ENCODE measurements at regions not wholly inside any gene's neighbourhood (a gene's known extent, or its start where the extent isn't known, plus 50 kb on each side); places are given as distances from the start of the nearest gene placed in this dataset.

DNA sequence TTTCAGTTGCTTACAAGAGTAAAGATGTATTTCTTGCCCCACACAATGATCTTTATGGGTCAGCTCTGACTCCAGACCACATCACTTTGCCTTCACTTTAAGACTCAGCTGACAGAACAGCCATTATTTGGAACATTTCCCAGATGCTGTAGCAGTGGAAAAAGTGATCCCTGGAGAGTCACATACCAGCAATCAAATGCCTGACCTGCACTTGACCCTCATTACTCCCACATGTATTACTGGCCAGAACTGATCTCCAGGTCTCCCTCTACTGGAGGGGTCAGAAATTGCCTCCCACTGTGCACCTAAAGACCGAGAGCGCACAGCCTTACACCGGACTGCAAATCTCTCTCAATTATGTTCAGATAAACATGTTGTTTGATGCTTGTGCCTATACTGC lies 88.6 kb upstream of the ZNF385D start:
- no peak overlapping the region for H3K27ac ChIP-seq
- TF ChIP-seq, protein P1, sequence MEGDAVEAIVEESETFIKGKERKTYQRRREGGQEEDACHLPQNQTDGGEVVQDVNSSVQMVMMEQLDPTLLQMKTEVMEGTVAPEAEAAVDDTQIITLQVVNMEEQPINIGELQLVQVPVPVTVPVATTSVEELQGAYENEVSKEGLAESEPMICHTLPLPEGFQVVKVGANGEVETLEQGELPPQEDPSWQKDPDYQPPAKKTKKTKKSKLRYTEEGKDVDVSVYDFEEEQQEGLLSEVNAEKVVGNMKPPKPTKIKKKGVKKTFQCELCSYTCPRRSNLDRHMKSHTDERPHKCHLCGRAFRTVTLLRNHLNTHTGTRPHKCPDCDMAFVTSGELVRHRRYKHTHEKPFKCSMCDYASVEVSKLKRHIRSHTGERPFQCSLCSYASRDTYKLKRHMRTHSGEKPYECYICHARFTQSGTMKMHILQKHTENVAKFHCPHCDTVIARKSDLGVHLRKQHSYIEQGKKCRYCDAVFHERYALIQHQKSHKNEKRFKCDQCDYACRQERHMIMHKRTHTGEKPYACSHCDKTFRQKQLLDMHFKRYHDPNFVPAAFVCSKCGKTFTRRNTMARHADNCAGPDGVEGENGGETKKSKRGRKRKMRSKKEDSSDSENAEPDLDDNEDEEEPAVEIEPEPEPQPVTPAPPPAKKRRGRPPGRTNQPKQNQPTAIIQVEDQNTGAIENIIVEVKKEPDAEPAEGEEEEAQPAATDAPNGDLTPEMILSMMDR (IDR thresholded peaks at IDR 0.05) = peak in 1 of 2 donors; percentile 16
- no peaks in the 10 kb centered on the region for H3K27me3 ChIP-seq
- H3K9me3 ChIP-seq = no peaks in the 10 kb centered on the region
- peak in 3 of 4 donors; percentile 29 to 70 (median 63) for DNase-seq
- peak; percentile 66 for ATAC-seq
- intact Hi-C loops (cut with DNase I) = no loop called here
- H3K4me1 ChIP-seq = no peaks in the 10 kb centered on the region
- H3K36me3 ChIP-seq = no peaks in the 10 kb centered on the region
- H3K4me3 ChIP-seq = no peak overlapping the region

DNA sequence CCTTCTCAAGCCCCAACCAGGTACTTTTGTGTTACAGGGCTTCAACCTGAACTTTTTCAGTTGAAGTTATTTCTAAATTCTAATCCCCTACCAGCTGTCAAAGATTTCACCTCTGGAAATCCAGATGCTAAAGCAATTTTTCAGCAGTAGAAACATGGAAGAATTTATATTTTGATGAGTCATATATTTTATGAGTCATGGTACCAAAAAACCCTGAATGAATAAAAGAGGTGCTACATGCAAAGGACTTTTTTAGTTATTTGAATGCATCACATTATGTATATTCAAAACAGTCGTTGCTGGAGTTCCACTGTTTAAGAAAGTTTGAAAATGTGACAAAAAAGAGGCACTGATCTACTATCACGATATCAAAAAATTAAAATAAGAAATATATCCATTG lies 96.0 kb upstream of the ZNF385D start:
- no peaks in the 10 kb centered on the region for H3K27me3 ChIP-seq
- H3K4me3 ChIP-seq = no peak overlapping the region
- DNase-seq = no peak
- H3K36me3 ChIP-seq = no peaks in the 10 kb centered on the region
- no peaks in the 10 kb centered on the region for H3K4me1 ChIP-seq
- ATAC-seq = no peak
- TF ChIP-seq, protein P1 (IDR thresholded peaks at IDR 0.05) = no peak
- H3K9me3 ChIP-seq = no peaks in the 10 kb centered on the region
- no peak overlapping the region for H3K27ac ChIP-seq
- intact Hi-C loops (cut with DNase I) = no loop called here

DNA sequence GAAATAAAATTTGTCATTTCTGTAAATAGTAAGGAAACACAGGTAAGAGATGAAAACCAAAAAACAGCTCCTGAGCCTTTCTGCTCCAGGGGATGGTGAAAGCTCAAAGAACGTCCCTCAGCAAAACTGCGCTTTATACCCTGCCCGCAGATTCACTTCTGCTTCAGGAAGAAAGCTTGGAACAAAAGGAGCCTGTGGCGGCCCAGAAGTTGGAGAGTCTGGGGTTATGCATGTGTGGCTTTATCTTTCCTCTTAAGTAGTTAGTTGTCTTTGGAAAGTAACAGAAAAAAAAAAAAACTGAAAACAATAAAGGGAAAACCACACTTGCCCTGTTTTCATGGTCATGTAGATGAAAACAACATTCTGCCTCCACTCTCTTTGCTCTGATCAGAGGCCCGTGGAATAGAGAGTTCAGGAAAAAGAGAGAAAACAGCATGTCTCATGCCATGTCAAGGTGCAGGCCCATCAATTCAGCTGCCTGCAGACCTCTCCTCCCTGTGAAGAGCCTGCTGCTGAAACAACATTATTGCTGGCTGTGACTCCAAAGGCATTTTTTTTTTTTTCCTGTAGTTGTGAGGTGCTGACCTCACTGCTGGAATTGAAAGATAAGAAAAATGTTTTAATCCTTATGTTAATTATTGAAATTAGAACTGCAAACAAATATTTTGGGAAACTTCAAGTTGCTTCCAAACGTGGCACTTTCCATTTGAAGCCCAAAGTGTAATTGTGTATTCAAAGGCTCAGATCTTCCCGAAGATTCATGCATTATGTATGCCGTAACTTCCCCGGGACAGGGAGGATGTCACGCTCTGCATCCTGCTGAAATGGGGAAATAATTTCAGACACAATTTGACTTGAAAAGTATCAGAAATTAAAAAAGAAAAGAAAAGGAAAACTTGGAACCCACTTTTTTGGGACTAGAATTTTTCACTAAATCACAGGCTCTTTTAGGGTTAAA lies 108.4 kb upstream of the ZNF385D start:
- Histone ChIP-seq H3K9me3 (peaks cover 0 to 3% of the 10 kb centered on the region in 2 donors), H3K36me3 (no peaks in the 10 kb centered on the region), H3K27me3 (no peaks in the 10 kb centered on the region), H3K4me1 (no peaks in the 10 kb centered on the region), H3K27ac (no peak overlapping the region), H3K4me3 (no peak overlapping the region)
- intact Hi-C loops (cut with DNase I) = no loop called here
- ATAC-seq = no peak
- DNase-seq = no peak
- TF ChIP-seq, protein P1 (IDR thresholded peaks at IDR 0.05) = no peak

DNA sequence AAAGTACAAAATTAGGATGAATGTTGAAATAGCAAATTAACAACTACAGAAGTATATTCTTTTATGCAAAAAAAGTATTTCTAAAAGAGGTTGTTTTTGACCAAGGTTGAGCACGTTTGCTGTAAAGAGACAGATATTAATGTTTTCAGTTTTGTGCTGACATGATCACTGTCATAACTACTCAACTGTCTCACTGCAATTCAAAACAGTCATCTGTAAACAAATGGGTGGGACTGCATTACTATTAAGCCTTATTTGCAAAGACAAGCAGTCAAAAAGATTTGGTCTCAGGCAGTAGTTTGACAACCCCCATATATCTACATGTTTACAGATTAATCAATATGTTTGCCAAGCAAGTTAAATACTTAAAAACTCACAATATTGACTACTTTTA lies 109.1 kb upstream of the ZNF385D start:
- peaks cover 0 to 3% of the 10 kb centered on the region in 2 donors for H3K9me3 ChIP-seq
- TF ChIP-seq, protein P1 (IDR thresholded peaks at IDR 0.05) = no peak
- no peaks in the 10 kb centered on the region for H3K4me1 ChIP-seq
- H3K27me3 ChIP-seq = no peaks in the 10 kb centered on the region
- intact Hi-C loops (cut with DNase I) = no loop called here
- ATAC-seq (no peak), DNase-seq (no peak)
- H3K36me3 ChIP-seq = no peaks in the 10 kb centered on the region
- H3K27ac ChIP-seq = no peak overlapping the region
- no peak overlapping the region for H3K4me3 ChIP-seq

GRCh38 chr3:21860657-21861056 lies 109.6 kb upstream of the ZNF385D start:
- Histone ChIP-seq H3K36me3 (no peaks in the 10 kb centered on the region), H3K4me3 (no peak overlapping the region), H3K4me1 (no peaks in the 10 kb centered on the region), H3K27ac (no peak overlapping the region), H3K27me3 (no peaks in the 10 kb centered on the region), H3K9me3 (peaks cover 0 to 3% of the 10 kb centered on the region in 2 donors)
- ATAC-seq = no peak
- no peak for DNase-seq
- intact Hi-C loops (cut with DNase I) = no loop called here
- TF ChIP-seq, protein P1 (IDR thresholded peaks at IDR 0.05) = no peak

Data from left lung (tissue), 4 donors.